ENCODE measurements at regions not wholly inside any gene's neighbourhood (a gene's known extent, or its start where the extent isn't known, plus 50 kb on each side); places are given as distances from the start of the nearest gene placed in this dataset.
"Not testable (repeated sequence)": the region's sequence is repeated elsewhere in the genome, so short reads cannot be mapped to it uniquely, and the experiment has no call there.

- no peak for DNase-seq (ENCODE audit: low spot score)
Measured at GRCh38 chr4:116544946-116545345, 540.4 kb downstream of the TRAM1L1 start.

GRCh38 chr4:116539744-116540143 is 545.6 kb downstream of the TRAM1L1 start:
- DNase-seq (ENCODE audit: low spot score) = no peak

- no peak for DNase-seq (ENCODE audit: low spot score)
Measured at GRCh38 chr4:116537828-116538227, 547.5 kb downstream of the TRAM1L1 start.

- DNase-seq (ENCODE audit: low spot score) = not testable (repeated sequence)
Measured at GRCh38 chr4:116536024-116536423, 549.4 kb downstream of the TRAM1L1 start.

- no peak for DNase-seq (ENCODE audit: low spot score)
Measured at GRCh38 chr4:116531870-116532269, 553.5 kb downstream of the TRAM1L1 start.

GRCh38 chr4:116531026-116531425 is 554.4 kb downstream of the TRAM1L1 start:
- no peak for DNase-seq (ENCODE audit: low spot score)

- DNase-seq (ENCODE audit: low spot score) = no peak
Measured at GRCh38 chr4:116530048-116530447, 555.3 kb downstream of the TRAM1L1 start.

- DNase-seq (ENCODE audit: low spot score) = no peak
Measured at GRCh38 chr4:116529129-116529528, 556.2 kb downstream of the TRAM1L1 start.

- no peak for DNase-seq (ENCODE audit: low spot score)
Measured at GRCh38 chr4:116522922-116523321, 562.5 kb downstream of the TRAM1L1 start.

GRCh38 chr4:116520886-116521285 is 564.5 kb downstream of the TRAM1L1 start:
- no peak for DNase-seq (ENCODE audit: low spot score)

- no peak for DNase-seq (ENCODE audit: low spot score)
Measured at GRCh38 chr4:116516711-116517110, 568.7 kb downstream of the TRAM1L1 start.

- DNase-seq (ENCODE audit: low spot score) = no peak
Measured at GRCh38 chr4:116515959-116516358, 569.4 kb downstream of the TRAM1L1 start.

- no peak for DNase-seq (ENCODE audit: low spot score)
Measured at GRCh38 chr4:116512552-116512951, 572.8 kb downstream of the TRAM1L1 start.

- no peak for DNase-seq (ENCODE audit: low spot score)
Measured at GRCh38 chr4:116501954-116502353, 583.4 kb downstream of the TRAM1L1 start.

- DNase-seq (ENCODE audit: low spot score) = no peak
Measured at GRCh38 chr4:116500225-116500624, 585.2 kb downstream of the TRAM1L1 start.

GRCh38 chr4:116489739-116490138 is 595.6 kb downstream of the TRAM1L1 start:
- DNase-seq (ENCODE audit: low spot score) = no peak

GRCh38 chr4:116486401-116486800 is 599.0 kb downstream of the TRAM1L1 start:
- no peak for DNase-seq (ENCODE audit: low spot score)

- no peak for DNase-seq (ENCODE audit: low spot score)
Measured at GRCh38 chr4:116480546-116480945, 604.8 kb downstream of the TRAM1L1 start.

- DNase-seq (ENCODE audit: low spot score) = no peak
Measured at GRCh38 chr4:116478343-116478742, 607.0 kb downstream of the TRAM1L1 start.

- no peak for DNase-seq (ENCODE audit: low spot score)
Measured at GRCh38 chr4:116469582-116469981, 615.8 kb downstream of the TRAM1L1 start.

GRCh38 chr4:116453127-116453526 is 632.2 kb downstream of the TRAM1L1 start:
- no peak for DNase-seq (ENCODE audit: low spot score)

- DNase-seq (ENCODE audit: low spot score) = no peak
Measured at GRCh38 chr4:116449764-116450163, 635.6 kb downstream of the TRAM1L1 start.

GRCh38 chr4:116444117-116444516 is 641.3 kb downstream of the TRAM1L1 start:
- no peak for DNase-seq (ENCODE audit: low spot score)

- no peak for DNase-seq (ENCODE audit: low spot score)
Measured at GRCh38 chr4:116438981-116439729, 646.2 kb downstream of the TRAM1L1 start.

Data from activated CD4-positive, alpha-beta T cell treated with anti-CD3 and anti-CD28 coated beads, Interleukin-2, Interleukin-4, amounts not matched to agents 100 ng/mL and 50 ng/mL, durations not matched to agents 16 hours and 8 hours (primary cell).